ENCODE measurements at regions not wholly inside any gene's neighbourhood (a gene's known extent, or its start where the extent isn't known, plus 50 kb on each side); places are given as distances from the start of the nearest gene placed in this dataset.
A peak's percentile ranks its signal among the peaks of the same experiment; 100 is the strongest.
"Not testable (repeated sequence)": the region's sequence is repeated elsewhere in the genome, so short reads cannot be mapped to it uniquely, and the experiment has no call there.

DNA sequence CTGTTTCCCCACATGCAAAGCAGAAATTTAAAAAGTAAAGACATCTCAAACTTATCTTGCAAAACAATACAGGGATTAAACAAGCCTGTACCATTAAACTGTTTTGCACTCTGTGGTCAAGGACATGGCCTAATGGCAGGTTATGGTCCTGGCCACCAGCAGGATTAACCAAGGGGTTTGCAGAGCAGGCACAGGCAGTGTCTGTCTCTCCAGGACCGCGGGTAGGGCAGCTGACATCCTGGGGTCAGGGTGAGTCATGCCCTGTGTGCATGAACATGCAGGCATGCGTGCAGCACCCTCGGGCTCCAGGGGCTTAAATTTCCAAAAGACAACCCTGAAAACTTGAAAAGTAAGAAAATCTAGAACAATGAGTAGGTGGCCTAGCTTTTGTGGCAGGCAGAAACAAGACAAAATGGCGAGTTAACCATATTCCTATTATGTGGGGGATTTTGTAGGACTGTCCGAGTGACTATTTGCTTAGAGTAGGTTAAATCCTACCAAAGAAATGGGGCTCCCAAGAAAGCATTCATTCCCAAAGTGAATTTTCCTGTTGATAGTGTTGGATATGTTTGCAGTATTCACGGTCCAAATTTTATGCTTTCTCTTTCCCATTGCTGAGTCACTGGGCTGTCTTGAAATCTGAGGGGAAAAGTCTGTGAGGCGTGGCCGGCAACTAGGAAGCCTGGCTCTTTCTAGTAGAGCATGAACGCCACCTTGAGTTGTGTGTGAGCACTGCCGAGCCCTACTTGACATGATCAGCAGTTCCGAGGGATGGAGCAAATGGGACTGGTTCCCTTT lies 158.4 kb upstream of the FAM20A start:
- Histone ChIP-seq H3K9me3 (no peaks in the 10 kb centered on the region), H3K27ac (peak overlapping the region in 3 of 4 donors; percentile 6 to 69 (median 60)), H3K4me3 (peak overlapping the region in 3 of 4 donors; percentile 6 to 40 (median 23)), H3K36me3 (no peaks in the 10 kb centered on the region), H3K27me3 (no peaks in the 10 kb centered on the region), H3K4me1 (peaks cover 0 to 8% (median 0%) of the 10 kb centered on the region in 4 donors)
- no peak for TF ChIP-seq POLR2A (IDR thresholded peaks at IDR 0.05)
- TF ChIP-seq, protein P1, sequence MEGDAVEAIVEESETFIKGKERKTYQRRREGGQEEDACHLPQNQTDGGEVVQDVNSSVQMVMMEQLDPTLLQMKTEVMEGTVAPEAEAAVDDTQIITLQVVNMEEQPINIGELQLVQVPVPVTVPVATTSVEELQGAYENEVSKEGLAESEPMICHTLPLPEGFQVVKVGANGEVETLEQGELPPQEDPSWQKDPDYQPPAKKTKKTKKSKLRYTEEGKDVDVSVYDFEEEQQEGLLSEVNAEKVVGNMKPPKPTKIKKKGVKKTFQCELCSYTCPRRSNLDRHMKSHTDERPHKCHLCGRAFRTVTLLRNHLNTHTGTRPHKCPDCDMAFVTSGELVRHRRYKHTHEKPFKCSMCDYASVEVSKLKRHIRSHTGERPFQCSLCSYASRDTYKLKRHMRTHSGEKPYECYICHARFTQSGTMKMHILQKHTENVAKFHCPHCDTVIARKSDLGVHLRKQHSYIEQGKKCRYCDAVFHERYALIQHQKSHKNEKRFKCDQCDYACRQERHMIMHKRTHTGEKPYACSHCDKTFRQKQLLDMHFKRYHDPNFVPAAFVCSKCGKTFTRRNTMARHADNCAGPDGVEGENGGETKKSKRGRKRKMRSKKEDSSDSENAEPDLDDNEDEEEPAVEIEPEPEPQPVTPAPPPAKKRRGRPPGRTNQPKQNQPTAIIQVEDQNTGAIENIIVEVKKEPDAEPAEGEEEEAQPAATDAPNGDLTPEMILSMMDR (IDR thresholded peaks at IDR 0.05) = peak; percentile 9 to 92 (median 74)
- peak; percentile 45 to 90 (median 76) for DNase-seq

DNA sequence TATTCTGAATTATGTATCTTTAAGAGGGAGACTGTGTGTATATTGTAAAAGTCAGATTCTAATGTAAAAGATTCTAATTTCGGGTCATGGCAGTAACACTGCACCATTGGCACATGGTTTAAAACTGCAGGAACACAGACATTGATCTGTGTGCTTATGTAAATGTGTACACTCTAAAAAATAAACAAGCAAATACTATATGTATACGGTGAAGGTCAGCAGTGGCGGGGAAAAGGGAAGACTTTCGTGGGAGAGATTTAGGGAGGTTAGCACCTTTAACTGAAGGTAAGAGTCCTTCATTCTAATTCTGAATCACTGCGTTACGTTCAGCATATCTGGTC lies 157.8 kb upstream of the FAM20A start:
- H3K36me3 ChIP-seq = no peaks in the 10 kb centered on the region
- no peaks in the 10 kb centered on the region for H3K27me3 ChIP-seq
- H3K4me1 ChIP-seq = peaks cover 0 to 8% (median 0%) of the 10 kb centered on the region in 4 donors
- peak overlapping the region in 1 of 4 donors; percentile 69 for H3K27ac ChIP-seq
- H3K9me3 ChIP-seq = no peaks in the 10 kb centered on the region
- no peak overlapping the region for H3K4me3 ChIP-seq
- DNase-seq = no peak
- no peak for TF ChIP-seq POLR2A (IDR thresholded peaks at IDR 0.05)
- TF ChIP-seq, protein P1 (IDR thresholded peaks at IDR 0.05) = no peak

DNA sequence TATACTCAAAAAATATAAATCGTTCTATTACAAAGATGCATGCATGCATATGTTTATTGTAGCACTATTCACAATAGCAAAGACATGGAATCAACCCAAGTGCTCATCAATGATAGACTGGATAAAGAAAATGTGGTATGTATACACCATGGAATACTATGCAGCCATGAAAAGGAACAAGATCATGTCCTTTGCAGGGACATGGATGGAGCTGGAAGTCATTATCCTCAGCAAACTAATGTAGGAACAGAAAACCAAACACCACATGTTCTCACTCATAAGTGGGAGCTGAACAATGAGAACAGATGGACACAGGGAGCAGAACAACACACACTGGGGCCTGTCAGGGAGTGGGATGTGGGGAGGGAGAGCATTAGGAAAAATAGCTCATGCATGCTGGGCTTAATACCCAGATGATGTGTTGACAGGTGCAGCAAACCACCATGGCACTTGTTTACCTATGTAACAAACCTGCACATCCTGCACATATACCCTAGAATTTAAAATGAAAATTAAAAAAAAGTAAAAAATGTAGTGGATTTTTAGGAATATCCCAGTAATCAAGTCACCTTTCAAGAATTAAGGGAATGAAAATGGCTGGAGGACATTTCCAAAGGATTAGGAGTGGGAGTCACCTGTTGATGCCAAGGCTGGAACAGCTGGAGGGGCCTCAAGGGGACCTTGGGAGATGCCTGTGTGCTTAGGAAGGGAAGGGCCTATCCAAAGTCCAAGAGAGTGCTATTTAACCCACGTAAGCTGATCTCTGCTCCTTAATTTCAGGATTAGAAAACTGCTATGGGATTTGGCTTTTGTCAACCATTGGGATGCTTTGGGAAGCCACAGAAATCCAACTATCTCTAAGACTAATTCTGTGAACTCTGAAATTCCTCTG lies 156.9 kb upstream of the FAM20A start:
- not testable (repeated sequence) for H3K4me1 ChIP-seq, DNase-seq, H3K27me3 ChIP-seq, H3K27ac ChIP-seq, H3K4me3 ChIP-seq, H3K36me3 ChIP-seq, H3K9me3 ChIP-seq

DNA sequence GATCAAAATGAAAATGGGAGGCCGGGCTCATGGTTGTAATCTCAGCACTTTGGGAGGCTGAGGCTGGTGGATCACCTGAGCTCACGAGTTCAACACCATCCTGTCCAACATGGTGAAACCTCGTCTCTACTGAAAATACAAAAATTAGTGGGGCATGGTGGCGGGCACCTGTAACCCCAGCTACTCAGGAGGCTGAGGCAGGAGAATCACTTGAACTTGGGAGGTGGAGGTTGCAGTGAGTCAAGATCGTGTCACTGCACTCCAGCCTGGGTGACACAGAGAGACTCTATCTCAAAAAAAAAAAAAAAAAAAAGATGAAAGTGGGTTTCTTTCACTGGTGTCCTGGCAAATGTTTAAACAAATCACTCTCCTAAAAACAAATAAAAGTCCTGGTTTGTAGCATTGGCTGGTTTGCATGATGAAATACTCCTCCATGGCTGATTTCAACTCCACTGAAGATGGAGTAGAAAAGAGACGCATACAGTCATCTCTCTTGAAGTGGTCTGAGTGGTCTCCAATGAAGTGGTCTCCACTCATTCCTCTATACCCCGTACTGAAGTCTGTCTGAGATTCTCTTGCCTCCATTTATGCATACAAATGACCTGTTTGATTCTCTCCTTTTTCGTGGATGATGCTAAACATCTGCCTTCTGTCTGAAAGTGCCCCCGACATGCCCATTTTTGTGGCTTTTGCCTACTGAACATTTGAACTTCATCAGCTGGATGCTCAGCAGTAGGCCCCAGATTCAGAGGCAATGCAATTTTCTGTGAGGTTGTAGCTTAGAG lies 153.0 kb upstream of the FAM20A start:
- DNase-seq = no peak
- Histone ChIP-seq H3K27me3 (no peaks in the 10 kb centered on the region), H3K27ac (no peak overlapping the region), H3K36me3 (no peaks in the 10 kb centered on the region), H3K4me1 (peaks cover 0 to 4% (median 0%) of the 10 kb centered on the region in 4 donors), H3K9me3 (no peaks in the 10 kb centered on the region), H3K4me3 (no peak overlapping the region)
- TF ChIP-seq, protein P1 (IDR thresholded peaks at IDR 0.05) = no peak
- TF ChIP-seq POLR2A (IDR thresholded peaks at IDR 0.05) = no peak

DNA sequence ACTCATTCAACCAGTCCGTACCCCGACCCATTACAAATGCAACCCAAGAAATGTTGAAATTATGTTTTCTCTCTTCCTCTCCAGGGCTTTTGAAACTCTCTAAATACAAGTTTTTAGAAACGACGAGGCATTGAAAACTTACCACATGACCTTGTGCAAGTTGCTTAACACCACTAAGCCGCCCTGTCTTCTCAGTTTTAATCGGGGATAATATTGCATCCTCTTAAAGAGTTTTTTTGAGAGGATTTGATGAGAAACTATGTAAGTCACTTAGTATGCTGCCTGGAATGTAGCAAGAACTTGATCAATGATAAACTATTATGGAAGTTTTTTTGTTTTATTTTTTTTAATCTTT lies 149.0 kb upstream of the FAM20A start:
- Histone ChIP-seq H3K4me1 (no peaks in the 10 kb centered on the region), H3K4me3 (no peak overlapping the region), H3K27ac (peak overlapping the region in 1 of 4 donors; percentile 12), H3K36me3 (no peaks in the 10 kb centered on the region), H3K27me3 (no peaks in the 10 kb centered on the region), H3K9me3 (no peaks in the 10 kb centered on the region)
- DNase-seq = no peak
- no peak for TF ChIP-seq POLR2A (IDR thresholded peaks at IDR 0.05)
- TF ChIP-seq, protein P1 (IDR thresholded peaks at IDR 0.05) = no peak
